HepG2 (cell line): ENCODE measurements at regions not wholly inside any gene's neighbourhood (a gene's known extent, or its start where the extent isn't known, plus 50 kb on each side); places are given as distances from the start of the nearest gene placed in this dataset.

ENCODE experiments used
- CSRNP2 ChIP-seq: sonication (generic); formaldehyde crosslinking; conservative IDR thresholded peaks from 2 replicates; pipeline ENCODE4 v1.8.0; 2022; ENCODE audit warnings: low read depth, missing genetic modification reagents
- GLI4 ChIP-seq: sonication (generic); formaldehyde crosslinking; IDR thresholded peaks from 2 replicates; pipeline ENCODE4 v1.5.1; 2020; ENCODE audit warnings: missing genetic modification reagents, mild to moderate bottlenecking, moderate library complexity, borderline replicate concordance
- HINFP ChIP-seq: sonication (generic); formaldehyde crosslinking; IDR thresholded peaks from 2 replicates; pipeline ENCODE4 v1.4.0; 2020; ENCODE audit warnings: low read depth, mild to moderate bottlenecking, missing genetic modification reagents
- REST ChIP-seq, 2 experiments: IDR thresholded peaks; 2 replicates each; pipeline ENCODE4 v1.6.1; 2011 to 2012; ENCODE audit warnings: low read length in 2 of 2, borderline replicate concordance in 1 of 2, low read depth in 1 of 2, mild to moderate bottlenecking in 1 of 2, moderate library complexity in 1 of 2
- SMARCE1 ChIP-seq: fragments of 450-650 bp; IDR thresholded peaks from 2 replicates; pipeline ENCODE4 v1.6.1; 2017; ENCODE audit warnings: borderline replicate concordance
- STAG1 ChIP-seq: sonication (generic); formaldehyde crosslinking; IDR thresholded peaks from 2 replicates; pipeline ENCODE4 v1.4.0; 2020; ENCODE audit warnings: missing genetic modification reagents
- TOE1 ChIP-seq: sonication (generic); formaldehyde crosslinking; IDR thresholded peaks from 2 replicates; pipeline ENCODE4 v1.4.0; 2020; ENCODE audit warnings: mild to moderate bottlenecking, missing genetic modification reagents
- ZBTB43 ChIP-seq: sonication (generic); formaldehyde crosslinking; conservative IDR thresholded peaks from 2 replicates; pipeline ENCODE4 v1.4.0; 2020; ENCODE audit warnings: missing genetic modification reagents
- ZFP90 ChIP-seq: sonication (generic); formaldehyde crosslinking; IDR thresholded peaks from 2 replicates; pipeline ENCODE4 v1.8.0; 2022; ENCODE audit warnings: missing genetic modification reagents, mild to moderate bottlenecking, inconsistent platforms, borderline replicate concordance
- ZFYVE20 ChIP-seq: sonication (generic); formaldehyde crosslinking; IDR thresholded peaks from 2 replicates; pipeline ENCODE4 v1.8.0; 2023; ENCODE audit warnings: low read depth, mild to moderate bottlenecking, moderate library complexity, missing genetic modification reagents, borderline replicate concordance
- ZHX2 ChIP-seq, 2 experiments: sonication (generic) in 1 of 2; formaldehyde crosslinking in 1 of 2; IDR thresholded peaks; 2 replicates each; pipeline versions ENCODE4 v1.6.1 to v1.9.0; 2014 to 2022; ENCODE audit warnings: antibody characterized with exemption in 1 of 2, borderline replicate concordance in 1 of 2, inconsistent platforms in 1 of 2, low read depth in 1 of 2, missing genetic modification reagents in 1 of 2
- ZNF296 ChIP-seq: sonication (generic); formaldehyde crosslinking; conservative IDR thresholded peaks from 2 replicates; pipeline ENCODE4 v1.5.0; 2020; ENCODE audit warnings: mild to moderate bottlenecking, missing genetic modification reagents

- no peak for TF ChIP-seq ZHX2 (IDR thresholded peaks at IDR 0.05; ENCODE audit: low read depth)
- TF ChIP-seq ZHX2 (CRISPR knock-in tag; IDR thresholded peaks at IDR 0.05; ENCODE audit: borderline replicate concordance): no peak
- TF ChIP-seq REST (IDR thresholded peaks at IDR 0.05; ENCODE audit: borderline replicate concordance in 1 of 2, low read depth in 1 of 2, low read length in 2 of 2): no peak
- TF ChIP-seq SMARCE1: no peak
- no peak for TF ChIP-seq TOE1
- no peak for TF ChIP-seq HINFP (CRISPR knock-in tag)
- TF ChIP-seq CSRNP2 (CRISPR knock-in tag): no peak
- peak; percentile 77 for TF ChIP-seq STAG1 (CRISPR knock-in tag)
- no peak for TF ChIP-seq ZFP90 (CRISPR knock-in tag)
- no peak for TF ChIP-seq GLI4 (CRISPR knock-in tag)
- TF ChIP-seq ZFYVE20: no peak
- no peak for TF ChIP-seq ZBTB43
- no peak for TF ChIP-seq ZNF296 (CRISPR knock-in tag)
Measured at GRCh38 chr20:50344232-50345071, 153.8 kb downstream of the CEBPB start (continued).
